Ramos (cell line): ENCODE measurements at regions not wholly inside any gene's neighbourhood (a gene's known extent, or its start where the extent isn't known, plus 50 kb on each side); places are given as distances from the start of the nearest gene placed in this dataset.
"Not testable (repeated sequence)": the region's sequence is repeated elsewhere in the genome, so short reads cannot be mapped to it uniquely, and the experiment has no call there.

Experiments used
- in situ Hi-C: fragments of 300-500 bp; cut with MboI; formaldehyde crosslinking; loops from one replicate; pipeline ENCODE4 v1.14.3; 2022; ENCODE audit warnings: low sequenced_read_pairs; ENCODE audit not compliant: unreplicated experiment

GRCh38 chr15:98085003-98085639 is 124.6 kb downstream of the ARRDC4 start:
- in situ Hi-C loops: no loop called here

GRCh38 chr15:98088307-98088945 is 127.9 kb downstream of the ARRDC4 start:
- in situ Hi-C loops: not testable (repeated sequence)

- in situ Hi-C loops: not testable (repeated sequence)
These were observed 128.8 kb downstream of the ARRDC4 start for GRCh38 chr15:98089352-98089751.

- in situ Hi-C loops: not testable (repeated sequence)
These were observed 137.5 kb downstream of the ARRDC4 start for GRCh38 chr15:98097986-98098385.

- in situ Hi-C loops: not testable (repeated sequence)
These were observed 140.1 kb downstream of the ARRDC4 start for GRCh38 chr15:98100606-98101005.

GRCh38 chr15:98103570-98103969 is 143.1 kb downstream of the ARRDC4 start:
- in situ Hi-C loops: no loop called here

GRCh38 chr15:98104386-98105151 is 144.1 kb downstream of the ARRDC4 start:
- in situ Hi-C loops: not testable (repeated sequence)

- in situ Hi-C loops: not testable (repeated sequence)
These were observed 146.2 kb downstream of the ARRDC4 start for GRCh38 chr15:98106615-98107194.

- in situ Hi-C loops: no loop called here
These were observed 151.3 kb downstream of the ARRDC4 start for GRCh38 chr15:98111806-98112205.

- in situ Hi-C loops: no loop called here
These were observed 152.8 kb downstream of the ARRDC4 start for GRCh38 chr15:98113327-98113726.

GRCh38 chr15:98120561-98120960 is 160.1 kb downstream of the ARRDC4 start:
- in situ Hi-C loops: no loop called here

- in situ Hi-C loops: no loop called here
These were observed 161.0 kb downstream of the ARRDC4 start for GRCh38 chr15:98121536-98121935.

- in situ Hi-C loops: no loop called here
These were observed 161.5 kb downstream of the ARRDC4 start for GRCh38 chr15:98121957-98122356.

GRCh38 chr15:98123297-98123696 is 162.8 kb downstream of the ARRDC4 start:
- in situ Hi-C loops: no loop called here

- in situ Hi-C loops: no loop called here
These were observed 163.3 kb downstream of the ARRDC4 start for GRCh38 chr15:98123834-98124233.

GRCh38 chr15:98124581-98124980 is 164.1 kb downstream of the ARRDC4 start:
- in situ Hi-C loops: no loop called here

GRCh38 chr15:98126326-98127085 is 166.0 kb downstream of the ARRDC4 start:
- in situ Hi-C loops: no loop called here

GRCh38 chr15:98127586-98127985 is 167.1 kb downstream of the ARRDC4 start:
- in situ Hi-C loops: no loop called here

GRCh38 chr15:98131924-98132323 is 171.4 kb downstream of the ARRDC4 start:
- in situ Hi-C loops: no loop called here

- in situ Hi-C loops: no loop called here
These were observed 174.4 kb downstream of the ARRDC4 start for GRCh38 chr15:98134905-98135304.
